T1000 (cell line): ENCODE measurements at regions not wholly inside any gene's neighbourhood (a gene's known extent, or its start where the extent isn't known, plus 50 kb on each side); places are given as distances from the start of the nearest gene placed in this dataset.
"Not testable (repeated sequence)": the region's sequence is repeated elsewhere in the genome, so short reads cannot be mapped to it uniquely, and the experiment has no call there.

ENCODE experiments used
- DNase-seq: peaks from one replicate; lab custom pipeline; 2025; ENCODE audit warnings: mixed read lengths; lab: John Stamatoyannopoulos, UW

DNA sequence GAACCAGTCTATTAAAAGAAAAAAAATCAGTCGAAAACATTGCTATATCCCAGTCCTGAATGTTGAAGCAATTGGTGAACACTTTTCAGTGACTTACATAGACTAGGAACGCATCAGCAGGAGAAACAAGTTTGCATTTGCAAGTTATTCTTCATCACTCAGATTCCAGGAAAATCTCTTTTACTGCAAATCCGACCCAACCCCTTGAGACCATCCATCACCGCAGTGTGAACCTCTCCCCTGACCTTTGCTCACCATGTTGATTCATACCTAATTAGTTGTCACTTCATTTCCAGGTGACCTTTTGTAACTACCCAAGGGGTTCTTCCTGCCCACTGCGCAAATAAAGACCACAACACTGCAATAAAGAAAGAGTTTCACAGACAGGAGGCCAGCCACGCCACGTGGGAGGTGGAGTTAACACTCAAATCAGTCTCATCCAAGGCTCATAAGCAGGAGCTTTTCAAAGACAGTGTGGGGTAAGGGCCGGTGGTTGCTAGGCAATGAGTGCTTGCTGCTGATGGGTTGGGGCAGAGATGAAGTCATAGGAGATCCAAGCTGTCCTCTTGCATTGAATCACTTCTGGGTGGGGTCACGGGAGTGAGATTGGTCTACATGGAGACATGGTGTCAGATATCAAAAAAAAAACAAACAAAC, 241.3 kb upstream of the TMEM132C start:
- DNase-seq, result no peak

DNA sequence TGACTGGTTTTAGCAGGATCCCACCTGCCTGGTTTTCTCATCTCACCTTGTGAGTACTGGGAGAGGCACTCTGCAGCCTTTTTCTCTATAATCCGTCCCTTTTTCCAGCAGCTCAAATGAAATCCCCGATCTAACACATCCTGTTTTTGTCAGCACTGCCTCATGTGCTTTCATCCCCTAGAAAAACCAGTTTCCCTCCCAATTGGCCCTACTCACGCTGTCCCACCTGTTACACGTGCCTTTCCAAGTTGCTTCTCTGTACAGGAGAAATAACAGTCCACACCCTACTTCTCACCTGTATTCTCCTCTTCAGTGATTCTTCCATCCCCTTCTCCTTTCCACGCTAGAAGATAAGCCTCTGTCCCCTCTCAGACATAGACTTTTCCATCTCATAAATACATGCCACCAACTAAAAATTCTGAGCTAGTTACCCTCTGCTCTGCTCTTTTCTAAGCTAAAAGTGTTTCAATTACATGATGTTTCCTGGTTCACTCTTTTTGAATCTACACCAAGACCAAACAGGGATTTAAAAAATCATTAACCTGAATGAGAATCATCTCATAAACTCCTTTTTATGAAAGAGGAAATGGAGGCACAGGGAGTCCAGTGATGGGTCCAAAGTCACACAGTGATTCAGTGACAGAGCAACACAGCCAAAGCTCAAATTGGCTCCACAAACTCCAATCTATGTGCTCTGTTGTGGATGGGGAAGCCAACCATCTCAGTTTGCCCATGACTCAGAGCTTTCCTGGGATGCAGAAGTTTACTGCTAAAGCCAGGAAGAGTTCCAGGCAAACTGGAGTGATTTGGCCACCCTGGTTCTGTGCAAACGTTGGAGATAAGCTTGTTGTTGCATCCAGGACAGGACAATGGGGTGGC, 240.0 kb upstream of the TMEM132C start:
- DNase-seq, result no peak

DNA sequence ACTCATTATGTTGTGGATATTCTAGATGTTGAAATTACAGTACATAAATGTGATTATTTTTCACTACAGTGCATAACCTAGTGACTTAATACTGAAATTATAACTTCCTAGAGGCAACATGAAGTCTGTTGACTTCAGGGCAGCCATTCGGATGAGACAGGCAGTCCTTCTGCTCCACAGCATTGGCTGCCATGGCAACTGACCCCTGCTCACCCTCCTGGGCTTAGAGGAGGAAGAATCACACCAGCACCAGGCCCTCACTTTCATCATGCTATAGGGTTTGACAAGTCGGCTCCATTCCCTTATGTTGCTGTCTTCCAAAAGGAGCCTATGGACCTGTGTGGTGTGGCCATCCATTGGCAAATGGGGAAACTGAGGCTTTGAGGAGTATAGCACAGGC, 233.5 kb upstream of the TMEM132C start:
- no peak for DNase-seq

DNA sequence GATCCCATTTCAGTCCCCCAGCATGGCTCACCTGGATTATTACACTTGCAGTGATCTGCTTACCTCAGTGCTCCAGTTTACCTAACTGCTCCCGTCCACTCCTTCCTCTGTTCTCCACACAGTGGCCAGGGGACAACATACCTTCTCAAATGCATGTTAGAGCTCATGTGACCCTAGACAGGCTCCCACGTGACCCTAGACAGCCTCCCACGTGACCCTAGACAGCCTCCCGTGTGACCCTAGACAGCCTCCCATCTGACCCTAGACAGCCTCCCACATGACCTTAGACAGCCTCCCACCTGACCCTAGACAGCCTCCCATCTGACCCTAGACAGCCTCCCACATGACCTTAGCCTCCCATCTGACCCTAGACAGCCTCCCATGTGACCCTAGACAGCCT, 226.0 kb upstream of the TMEM132C start:
- no peak for DNase-seq

DNA sequence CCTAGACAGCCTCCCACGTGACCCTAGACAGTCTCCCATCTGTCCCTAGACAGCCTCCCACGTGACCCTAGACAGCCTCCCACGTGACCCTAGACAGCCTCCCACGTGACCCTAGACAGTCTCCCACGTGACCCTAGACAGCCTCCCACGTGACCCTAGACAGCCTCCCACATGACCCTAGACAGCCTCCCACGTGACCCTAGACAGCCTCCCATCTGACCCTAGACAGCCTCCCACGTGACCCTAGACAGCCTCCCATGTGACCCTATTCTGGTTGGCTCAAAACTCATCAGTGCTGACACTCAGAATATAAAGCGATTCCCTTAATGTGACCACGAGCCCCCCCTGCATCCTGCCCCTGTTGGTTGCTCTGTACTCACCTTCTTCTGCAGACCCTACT, 224.7 kb upstream of the TMEM132C start:
- DNase-seq, result not testable (repeated sequence)

DNA sequence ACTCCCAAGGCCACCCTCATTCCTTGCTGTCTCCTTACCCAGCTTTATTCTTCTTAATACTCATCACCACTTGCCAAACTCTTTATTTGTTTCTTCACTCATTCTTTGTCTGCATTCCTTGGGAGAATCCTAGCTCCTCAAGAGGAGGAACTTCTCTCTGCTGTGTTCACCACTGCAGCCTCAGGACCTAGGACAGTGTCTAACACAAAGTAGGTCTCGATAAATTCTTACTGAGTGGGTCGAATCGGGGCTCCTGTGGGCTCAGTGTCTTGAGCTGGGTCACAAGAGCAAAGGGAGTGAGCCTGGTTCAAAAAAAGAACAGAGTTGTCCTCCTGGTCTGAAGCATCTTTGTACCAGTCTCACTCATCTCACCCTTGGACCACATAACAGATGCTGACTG, 224.1 kb upstream of the TMEM132C start:
- no peak for DNase-seq

DNA sequence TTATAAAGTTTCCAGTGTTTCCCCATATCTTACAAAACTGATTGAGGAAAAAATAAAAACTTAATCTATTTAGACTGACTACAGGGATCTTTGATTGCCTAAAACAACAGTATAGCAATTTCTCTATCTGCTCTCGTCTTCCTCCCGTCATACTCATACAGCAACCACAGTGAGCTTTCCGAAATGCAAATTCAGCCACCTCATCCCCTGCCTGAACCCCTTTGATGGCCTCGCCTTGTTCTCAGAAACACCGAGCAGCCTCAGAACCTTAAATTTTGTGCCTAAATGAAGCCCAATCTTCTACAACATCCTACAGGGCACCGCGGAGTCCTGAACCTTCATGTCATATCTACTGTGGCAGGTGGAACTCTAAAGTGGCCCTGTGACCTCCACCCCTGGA, 223.7 kb upstream of the TMEM132C start:
- no peak for DNase-seq

DNA sequence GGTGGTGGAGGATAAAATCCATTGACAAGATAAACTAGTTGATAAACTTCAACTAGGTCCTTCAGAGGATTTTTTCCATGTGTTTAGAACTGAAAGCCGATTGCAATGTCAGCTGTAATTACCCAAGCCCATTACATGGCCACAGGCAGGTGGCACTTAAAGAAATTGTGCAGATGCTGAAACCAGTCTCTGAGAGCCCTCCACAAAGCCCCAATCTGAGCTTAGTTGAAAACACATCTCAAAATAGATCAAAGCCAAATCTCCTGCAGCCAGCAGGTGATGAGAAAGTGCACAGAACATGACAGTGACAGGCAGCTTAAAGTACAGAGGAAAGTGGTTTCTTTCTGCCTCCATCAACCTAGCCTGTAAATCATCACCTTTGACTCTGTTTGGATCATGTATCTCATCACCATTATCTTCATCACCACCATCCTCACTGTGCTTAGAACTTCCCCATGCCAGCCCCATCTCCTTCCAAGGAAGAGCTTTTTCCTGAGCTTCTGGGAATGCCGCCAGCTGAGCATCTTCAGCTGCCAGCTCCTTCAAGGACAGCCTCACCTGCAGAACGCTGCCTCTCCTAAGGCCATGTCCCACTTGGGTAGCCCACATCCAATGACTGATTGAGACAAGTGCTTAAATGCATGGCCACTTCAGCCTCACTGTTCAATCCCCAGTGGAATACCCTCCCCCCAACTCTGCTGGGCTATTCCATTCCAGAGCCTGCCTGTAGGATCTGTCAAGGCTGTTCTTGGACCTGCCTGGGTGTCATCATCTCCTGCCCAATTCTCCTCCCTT, 219.5 kb upstream of the TMEM132C start:
- no peak for DNase-seq

DNA sequence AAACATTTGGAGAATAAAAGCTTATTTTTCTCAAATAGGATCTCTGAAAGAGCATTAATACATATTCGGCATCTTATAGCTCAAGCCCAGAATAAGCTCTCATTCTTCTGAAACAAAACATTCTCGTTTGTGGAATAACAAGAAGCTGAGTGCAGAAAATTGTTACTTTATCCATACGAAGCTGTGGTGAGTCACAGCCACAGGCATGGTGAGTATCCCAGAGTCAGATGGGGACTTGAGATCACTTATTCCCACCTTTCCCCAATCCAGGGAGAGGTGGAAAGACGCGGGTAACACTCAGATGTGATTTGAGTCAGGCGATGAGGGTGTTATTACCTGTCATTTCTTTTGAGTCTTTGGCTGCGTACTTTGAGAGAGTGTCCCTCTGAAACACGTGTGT, 214.6 kb upstream of the TMEM132C start:
- no peak for DNase-seq

DNA sequence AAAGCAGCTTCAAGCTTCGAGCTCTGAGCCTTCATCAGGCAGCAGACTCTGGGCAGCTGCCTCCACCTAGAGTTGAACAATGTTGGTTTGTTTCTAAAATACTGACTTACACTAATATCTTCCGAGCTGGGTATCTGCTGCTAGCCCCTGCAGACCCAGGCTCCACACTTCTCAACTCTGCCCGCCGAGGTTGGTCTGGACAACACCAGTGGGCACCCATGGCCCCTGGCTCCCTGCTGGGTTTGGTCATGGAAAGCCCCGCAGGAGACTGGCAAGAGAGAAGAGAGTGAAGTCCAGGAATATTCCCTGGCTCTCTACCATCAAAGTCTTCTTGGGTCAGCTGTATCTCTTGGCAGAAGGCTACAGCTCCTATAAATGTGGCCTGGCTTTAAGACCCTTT, 214.2 kb upstream of the TMEM132C start:
- no peak for DNase-seq

DNA sequence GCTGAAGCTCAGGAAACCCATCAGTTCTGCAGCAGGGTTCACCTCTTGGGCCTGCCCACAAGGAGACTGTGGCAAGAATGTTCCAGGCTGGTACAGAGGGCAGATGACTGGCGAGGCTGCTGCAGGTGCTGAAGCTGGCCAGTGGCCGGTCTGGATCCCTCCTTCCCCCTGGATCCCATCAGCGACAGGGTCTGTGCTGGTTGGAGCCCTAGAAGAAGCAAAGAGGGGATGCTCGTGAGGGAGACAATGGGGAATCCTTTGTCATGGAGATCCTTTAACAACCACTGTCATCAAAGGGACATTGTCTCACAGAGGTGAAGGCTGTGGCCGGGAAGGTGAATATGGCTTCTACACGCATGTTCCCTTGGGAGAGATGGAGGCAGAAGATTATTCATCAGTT, 211.4 kb upstream of the TMEM132C start:
- DNase-seq, result no peak

DNA sequence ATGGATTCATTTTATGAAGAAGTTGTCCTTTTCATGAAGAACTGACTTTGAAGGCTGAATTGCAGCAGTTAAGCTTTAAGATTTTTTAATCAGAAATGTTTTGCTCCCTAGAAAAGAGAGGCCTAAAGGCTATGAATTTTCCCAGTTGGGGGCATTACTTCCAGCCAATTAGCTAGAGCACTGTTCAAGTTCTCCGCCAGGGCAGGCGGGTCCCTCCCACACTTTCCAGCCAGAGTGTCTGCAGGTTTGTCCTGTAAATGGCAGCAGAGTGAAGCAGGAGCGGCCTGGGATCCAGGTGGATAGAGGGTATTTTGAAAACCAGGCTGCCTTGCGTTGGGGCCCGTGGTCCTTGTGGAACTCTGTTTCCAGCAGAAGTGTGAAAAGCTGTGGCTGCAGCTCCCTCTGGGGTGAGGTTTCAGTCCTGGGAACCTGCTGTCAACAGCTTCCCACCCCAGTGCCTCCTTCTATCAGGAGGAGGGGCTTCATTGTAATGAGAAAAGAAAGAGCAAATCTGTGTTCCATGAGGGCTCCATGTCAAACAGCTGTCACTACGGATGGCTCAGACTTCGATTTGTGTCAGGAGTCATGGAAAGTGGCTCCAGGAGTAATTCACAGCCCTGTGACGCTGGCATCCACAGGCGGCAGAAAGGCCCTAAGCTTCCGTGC, 210.7 kb upstream of the TMEM132C start:
- DNase-seq, result no peak

DNA sequence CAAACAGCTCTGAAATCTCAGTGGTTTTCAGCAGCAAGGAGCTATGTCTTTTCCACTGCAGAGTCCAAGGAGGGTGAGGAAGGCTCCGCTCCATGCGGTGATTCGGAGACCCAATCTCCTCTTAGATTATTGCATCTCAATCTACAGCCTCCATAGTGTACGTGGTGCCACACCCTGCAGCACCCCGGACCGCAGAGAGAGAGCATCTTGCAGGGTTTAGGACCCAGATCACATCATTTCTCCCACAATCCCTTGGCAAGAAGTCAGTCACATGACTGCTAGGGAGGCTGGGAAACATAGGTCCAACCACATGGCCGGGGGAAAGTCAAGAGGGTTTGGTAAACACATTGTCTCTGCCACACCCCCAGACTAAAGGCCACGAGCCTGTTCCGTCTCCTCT, 209.4 kb upstream of the TMEM132C start:
- DNase-seq, result no peak

DNA sequence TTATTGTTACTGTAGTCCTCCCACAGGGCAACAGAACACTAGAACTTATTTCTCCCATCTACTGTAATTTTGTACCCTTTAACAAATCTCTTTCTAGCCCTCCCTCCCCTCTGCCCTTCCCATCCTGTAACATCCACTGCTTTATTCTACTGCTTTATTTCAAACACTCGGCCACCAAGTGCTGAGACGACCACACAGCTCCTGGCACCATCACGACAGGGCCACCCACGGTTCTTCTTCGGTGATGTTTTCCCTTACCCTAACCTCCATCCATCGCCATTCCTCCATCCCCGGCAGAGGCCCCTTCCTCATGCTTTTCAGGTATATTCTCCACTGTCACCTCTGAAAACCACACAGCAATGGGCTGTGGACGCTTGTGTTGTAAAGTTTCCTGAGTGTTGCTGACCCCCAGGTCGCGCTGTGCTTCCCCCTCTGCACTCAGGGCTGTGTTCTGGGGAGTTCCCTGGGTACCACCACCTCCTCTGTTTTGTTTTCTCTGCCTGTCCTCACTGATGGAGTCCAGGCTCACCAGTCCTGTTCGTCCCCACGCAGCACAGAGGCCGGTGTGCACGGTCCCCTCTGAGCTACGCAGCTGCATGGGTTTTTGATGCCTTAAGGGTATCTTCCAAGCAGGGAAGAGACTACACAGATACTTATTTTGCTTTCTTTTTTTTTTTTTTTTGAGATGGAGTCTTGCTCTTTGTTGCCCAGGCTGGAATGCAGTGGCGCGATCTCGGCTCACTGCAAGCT, 207.2 kb upstream of the TMEM132C start:
- DNase-seq, result no peak

DNA sequence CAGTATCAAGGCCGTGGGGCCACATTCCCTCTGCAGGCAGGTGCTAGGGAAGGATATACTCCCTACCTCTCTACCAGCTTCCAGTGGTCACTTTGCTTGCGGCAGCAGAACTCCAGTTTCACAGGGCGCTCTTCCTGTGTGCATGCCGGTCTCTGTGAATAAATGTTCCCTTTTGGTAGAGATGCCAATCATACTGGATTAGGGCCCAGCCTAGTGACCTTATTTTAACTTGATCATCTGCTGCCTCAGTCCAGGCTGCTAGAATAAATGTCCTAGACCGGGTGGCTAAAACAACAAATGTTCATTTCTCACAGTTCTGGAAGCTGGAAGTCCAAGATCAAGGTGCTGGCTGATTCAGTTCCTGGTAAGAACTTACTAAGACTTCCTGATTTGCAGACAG, 198.8 kb upstream of the TMEM132C start:
- DNase-seq, result no peak

DNA sequence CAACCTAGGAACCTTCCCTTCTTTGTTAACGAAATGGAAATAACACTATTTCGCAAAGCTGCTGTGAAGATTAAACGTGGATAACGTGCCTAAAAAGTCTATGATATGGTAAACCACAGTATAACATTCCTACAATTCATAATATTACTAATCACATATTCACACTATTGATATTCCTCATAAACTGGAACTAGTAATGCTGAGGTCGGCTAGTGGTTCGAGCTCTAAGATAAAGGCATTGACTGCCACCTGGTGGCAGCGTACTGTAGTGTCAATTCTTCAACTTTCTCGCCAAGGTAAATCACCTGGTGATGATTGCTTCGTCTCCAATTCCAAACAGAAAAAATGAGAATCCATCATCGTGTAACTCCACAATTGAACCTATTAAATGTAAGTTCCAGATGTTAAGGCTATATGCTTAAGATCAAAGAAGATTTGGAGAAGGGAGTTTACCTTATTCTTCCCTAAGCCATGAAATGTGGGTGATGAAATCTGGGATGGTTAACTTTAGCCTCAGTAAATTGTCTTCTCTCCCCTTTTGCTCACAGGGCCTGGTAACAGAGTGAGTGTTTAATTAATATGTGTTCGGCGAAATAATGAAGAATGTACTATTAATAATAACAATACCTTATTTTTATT, 197.5 kb upstream of the TMEM132C start:
- peak; percentile 14 for DNase-seq

DNA sequence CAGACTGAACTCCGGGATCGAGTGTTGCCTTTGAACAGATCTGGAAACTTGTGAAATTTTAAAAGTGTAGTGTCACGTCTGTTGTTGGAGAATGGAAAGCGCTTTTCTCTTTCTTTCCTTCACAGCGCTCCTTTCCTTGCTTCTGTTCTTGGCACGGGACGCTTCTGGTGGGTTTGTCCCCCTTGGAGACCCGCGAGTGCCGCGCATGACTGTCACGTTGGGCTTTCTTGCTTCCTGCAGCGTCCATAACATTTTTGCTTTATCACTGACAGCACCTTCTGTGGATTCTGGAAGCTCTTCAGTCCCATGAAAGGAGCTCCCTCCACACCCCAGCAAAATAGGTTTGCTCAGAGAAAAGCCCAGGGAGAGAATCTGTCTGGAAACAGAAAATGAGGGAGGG, 193.0 kb upstream of the TMEM132C start:
- DNase-seq, result no peak

DNA sequence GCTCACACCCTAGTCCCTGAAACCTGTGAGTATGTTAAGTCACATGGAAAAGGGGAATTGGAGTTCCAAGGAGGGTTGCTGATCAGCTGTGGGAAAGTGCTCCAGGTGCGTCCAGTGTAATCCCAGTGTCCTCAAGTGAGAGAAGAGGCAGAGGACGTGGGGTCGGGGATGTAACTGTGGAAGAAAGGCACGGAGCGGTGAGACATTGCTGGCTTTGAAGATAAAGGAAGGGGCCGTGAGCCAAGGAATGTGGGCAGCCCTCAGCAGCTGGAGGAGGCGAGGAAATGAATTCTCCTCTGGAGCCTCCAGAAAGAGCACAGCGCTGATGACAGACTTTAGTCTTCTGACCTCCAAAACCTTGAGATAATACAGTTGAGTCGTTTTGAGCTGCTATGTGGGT, 191.6 kb upstream of the TMEM132C start:
- DNase-seq, result no peak

DNA sequence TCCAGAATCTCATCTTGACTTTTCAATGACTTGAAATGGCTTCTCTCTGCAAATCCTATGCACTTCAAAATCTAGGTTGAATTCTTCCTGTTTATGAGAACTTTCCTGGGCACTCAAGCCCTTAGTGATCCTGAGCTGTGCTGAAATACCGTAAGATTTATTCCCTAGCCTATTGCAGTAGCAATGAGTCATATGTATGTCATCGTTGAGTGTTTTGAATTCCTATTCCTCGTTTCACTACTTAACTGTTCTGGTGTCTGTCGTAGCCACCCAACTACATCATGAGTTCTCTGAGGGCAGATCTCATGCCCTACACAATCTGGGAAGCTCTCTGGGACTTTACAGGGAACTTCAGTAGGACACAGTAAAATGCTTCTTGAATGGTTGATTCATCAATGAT, 190.8 kb upstream of the TMEM132C start:
- no peak for DNase-seq

DNA sequence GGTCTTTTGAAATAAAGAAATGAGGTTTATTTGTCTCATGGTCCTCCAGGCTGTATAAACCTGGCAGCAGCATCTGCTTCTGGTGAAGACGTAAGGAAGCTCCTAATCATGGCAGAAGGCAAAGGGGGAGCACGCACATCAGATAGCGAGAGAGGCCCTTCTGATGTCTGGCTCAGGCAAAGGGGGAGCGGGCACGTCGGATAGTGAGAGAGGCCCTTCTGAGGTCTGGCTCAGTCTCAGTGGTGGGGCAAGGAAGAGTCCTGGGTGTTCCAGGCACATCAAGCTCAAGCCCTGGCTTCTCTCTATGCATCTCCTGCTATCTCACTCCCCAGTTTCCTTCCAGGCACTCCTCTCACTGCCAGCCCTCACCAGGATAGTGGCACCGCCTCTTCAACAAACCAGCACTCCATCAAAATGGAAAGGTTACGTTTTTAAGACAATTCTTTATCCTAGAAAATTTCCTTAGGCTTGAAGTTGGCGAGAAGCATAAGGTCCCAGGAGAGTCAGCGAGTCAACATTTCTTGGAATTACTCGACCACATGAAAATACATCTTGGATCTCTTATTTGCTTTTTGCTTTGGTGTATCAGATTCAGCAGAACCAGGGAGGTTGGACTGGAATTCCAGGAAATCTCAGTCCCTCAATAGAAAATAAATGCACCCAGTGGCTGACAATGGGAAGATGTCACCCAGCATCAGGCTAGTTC, 189.6 kb upstream of the TMEM132C start:
- no peak for DNase-seq
